GM12872 (cell line): ENCODE measurements at regions not wholly inside any gene's neighbourhood (a gene's known extent, or its start where the extent isn't known, plus 50 kb on each side); places are given as distances from the start of the nearest gene placed in this dataset.

Experiments
- TF ChIP-seq, protein P1 (sequence below): IDR thresholded peaks from 3 replicates; pipeline ENCODE4 v1.5.1; 2011; ENCODE audit warnings: low read depth, mild to moderate bottlenecking, low read length, moderate library complexity; ENCODE audit not compliant: insufficient read depth

DNA sequence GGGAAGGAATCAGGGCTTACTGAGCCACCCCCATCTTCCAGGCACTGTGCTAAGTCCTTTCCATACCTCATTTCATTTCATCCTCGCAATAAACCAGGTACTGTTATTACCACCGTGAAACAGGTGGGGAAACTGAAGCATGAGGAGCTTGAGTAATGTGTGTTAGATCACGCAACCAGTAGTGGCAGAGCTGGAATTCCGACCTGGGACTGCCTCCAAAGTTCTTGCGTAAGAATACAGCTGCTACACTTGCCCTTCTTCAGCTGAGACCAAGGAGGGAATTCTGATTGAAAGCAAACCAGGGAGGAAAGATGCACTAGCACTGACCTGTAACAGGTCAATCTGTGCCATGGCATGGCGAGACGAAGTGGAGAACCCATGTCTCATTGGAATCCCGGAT is 113.4 kb upstream of the MSX2 start:
- TF ChIP-seq, protein P1, sequence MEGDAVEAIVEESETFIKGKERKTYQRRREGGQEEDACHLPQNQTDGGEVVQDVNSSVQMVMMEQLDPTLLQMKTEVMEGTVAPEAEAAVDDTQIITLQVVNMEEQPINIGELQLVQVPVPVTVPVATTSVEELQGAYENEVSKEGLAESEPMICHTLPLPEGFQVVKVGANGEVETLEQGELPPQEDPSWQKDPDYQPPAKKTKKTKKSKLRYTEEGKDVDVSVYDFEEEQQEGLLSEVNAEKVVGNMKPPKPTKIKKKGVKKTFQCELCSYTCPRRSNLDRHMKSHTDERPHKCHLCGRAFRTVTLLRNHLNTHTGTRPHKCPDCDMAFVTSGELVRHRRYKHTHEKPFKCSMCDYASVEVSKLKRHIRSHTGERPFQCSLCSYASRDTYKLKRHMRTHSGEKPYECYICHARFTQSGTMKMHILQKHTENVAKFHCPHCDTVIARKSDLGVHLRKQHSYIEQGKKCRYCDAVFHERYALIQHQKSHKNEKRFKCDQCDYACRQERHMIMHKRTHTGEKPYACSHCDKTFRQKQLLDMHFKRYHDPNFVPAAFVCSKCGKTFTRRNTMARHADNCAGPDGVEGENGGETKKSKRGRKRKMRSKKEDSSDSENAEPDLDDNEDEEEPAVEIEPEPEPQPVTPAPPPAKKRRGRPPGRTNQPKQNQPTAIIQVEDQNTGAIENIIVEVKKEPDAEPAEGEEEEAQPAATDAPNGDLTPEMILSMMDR: no peak

DNA sequence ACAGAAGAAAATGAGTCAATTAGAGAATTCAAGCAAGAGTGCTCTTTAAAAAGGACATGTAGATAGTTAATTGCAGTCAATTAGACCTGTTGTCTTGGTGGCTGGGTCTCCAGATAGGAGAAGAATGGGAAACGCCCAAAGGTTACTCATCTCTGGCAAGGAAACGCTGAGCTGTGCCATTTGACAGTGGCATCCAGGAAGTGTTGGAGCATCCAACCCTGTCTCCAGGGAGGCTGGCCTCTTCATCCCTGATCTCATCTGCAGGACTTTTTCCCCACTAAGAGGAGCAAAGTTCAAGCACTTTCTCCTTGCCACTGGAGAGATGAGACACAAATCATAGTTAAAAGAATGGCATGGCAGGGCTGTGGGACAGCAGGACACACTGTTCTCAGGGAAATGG is 111.7 kb upstream of the MSX2 start:
- TF ChIP-seq, protein P1: no peak

DNA sequence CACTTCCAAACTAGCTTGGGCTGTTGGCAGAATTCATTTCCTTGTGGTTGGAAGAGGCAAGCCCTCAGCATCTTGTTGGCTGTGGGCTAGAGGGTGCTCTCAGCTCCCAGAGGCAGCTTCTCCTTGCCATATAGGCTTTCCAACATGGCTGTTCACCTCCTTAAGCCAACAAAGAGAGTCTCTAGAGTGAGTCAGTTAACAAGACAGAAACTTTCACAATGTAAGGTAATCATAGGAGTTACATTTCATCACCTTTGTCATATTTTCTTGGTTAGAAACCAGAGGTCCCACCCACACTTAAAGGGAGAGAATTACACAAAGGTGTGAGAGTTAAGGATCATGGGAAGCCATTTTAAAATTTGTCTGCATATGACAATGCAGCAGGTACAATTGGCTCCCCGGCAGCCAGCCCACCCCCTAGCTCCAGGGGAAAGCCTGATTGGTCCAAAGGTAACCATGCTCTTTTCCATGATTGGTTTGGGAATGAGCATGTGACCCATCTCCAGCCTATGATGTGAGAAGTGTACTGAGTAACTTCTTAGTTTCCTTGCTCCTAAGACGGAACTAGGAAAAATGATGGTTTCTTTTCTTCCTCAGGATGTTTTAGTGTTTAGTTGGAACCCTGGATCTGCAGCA is 109.8 kb upstream of the MSX2 start:
- TF ChIP-seq, protein P1: no peak

DNA sequence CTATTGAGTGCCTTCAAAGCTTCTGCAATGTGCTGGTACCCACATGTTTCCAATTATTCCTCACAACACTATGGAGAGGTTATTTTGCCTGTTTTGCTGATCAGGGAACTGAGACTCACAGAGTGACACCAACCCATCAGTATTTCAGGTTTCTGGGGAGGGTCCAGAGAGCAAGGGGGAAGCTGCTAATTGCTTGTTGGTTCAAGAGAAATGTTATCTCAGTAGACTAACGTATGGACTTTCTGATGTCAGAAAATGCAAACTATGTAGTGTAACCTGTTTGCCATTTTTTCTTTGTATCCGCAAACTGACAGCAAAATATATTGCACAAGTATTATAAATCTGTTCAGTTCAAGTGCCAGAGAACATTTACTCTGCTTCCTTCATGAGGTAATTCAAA is 108.3 kb upstream of the MSX2 start:
- TF ChIP-seq, protein P1: no peak

DNA sequence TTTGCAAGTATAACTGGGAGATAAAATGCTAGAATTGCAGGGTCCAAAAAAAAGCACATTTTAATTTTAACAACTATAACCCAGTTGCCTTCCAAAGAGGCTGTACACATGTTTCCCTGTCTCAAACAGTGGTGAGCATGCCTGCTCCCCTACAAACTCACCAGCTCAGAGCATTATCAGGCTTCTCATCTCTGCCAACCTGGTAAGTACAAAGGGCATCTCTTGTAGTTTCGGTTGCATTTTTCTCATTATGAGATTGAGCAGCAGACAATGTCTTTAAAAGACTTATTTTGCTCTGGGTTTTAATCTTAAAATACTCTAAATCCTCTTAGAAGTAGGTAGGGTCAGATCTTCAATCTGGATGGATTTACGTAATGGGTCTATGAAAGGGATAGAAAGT is 107.1 kb upstream of the MSX2 start:
- TF ChIP-seq, protein P1: no peak

DNA sequence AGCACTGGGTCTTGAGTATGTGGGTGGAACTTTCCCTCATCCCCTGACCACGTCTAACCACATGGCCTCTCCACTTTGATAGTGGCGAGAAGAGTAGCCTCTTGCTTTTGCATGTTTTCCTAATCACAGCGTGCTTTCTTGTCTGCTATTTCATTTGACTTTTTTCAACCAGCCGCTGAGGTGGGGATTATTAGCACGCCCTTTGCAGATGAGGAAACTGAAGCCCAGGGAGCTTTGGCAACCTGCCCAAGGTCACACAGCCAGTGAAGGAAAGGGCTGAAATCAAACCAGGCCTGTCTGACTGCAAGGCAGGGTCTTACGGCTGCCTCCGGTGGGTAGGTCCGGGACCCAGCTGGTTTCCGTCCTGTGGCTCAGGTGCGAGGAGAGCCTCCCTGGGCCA is 106.5 kb upstream of the MSX2 start:
- TF ChIP-seq, protein P1: no peak

DNA sequence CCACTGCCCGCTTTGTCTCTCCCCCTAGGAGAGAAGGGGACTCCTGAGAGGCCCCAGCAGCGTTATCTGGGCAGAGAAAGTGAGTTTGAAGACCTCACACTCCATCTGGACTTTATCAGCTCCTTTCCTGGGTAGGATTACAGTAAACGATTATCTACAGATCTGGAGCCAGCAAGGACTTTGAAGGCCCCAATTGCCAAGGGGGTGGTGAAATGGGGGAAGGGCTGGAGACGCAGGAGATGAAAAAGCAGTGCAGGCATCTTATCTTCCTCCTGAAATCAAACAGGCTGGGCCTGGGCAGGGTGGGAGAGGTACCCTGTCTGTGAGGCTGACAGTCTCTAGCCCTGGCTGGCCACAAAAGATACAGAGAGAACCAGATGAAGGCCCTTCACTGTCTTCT is 105.8 kb upstream of the MSX2 start:
- TF ChIP-seq, protein P1: no peak
